LNCAP (cell line): ENCODE measurements at regions not wholly inside any gene's neighbourhood (a gene's known extent, or its start where the extent isn't known, plus 50 kb on each side); places are given as distances from the start of the nearest gene placed in this dataset.

ENCODE experiments used
- TF ChIP-seq, protein P1 (sequence below): fragments of 450-650 bp; IDR thresholded peaks from 2 replicates; pipeline ENCODE4 v1.5.1; 2017; ENCODE audit warnings: mild to moderate bottlenecking

DNA sequence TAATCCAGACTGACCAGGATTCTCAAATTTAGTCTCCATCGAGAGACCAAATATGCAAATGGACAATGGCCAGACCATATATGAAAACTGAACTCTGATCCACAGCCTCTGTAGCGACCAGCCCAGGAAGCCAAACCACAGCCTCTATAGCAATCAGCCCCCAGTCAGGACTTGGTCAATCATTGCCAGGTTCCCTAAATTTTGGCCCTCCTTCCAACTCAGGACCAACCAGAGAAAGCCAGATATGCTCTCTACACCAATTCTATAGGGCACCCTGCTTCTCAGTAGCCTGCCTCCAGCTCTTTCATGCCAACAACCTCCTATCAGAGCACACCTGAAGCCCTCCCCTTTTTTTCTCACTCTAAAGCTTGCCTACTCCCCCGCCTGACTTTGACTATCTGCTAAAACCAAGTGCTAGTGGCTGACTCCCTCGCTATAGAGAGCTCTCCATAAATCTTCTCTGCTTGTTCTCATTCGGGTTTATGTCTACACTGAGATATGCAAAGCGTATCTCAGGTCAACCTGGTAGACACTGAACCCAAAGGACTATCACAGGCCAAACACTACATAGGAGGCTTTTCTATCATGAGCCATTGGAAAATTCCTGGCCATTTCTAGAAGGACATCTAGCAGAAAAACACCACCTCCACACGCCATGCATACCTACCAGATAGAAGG, 110.5 kb upstream of the FUT8 start:
- TF ChIP-seq, protein P1, sequence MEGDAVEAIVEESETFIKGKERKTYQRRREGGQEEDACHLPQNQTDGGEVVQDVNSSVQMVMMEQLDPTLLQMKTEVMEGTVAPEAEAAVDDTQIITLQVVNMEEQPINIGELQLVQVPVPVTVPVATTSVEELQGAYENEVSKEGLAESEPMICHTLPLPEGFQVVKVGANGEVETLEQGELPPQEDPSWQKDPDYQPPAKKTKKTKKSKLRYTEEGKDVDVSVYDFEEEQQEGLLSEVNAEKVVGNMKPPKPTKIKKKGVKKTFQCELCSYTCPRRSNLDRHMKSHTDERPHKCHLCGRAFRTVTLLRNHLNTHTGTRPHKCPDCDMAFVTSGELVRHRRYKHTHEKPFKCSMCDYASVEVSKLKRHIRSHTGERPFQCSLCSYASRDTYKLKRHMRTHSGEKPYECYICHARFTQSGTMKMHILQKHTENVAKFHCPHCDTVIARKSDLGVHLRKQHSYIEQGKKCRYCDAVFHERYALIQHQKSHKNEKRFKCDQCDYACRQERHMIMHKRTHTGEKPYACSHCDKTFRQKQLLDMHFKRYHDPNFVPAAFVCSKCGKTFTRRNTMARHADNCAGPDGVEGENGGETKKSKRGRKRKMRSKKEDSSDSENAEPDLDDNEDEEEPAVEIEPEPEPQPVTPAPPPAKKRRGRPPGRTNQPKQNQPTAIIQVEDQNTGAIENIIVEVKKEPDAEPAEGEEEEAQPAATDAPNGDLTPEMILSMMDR, result no peak

DNA sequence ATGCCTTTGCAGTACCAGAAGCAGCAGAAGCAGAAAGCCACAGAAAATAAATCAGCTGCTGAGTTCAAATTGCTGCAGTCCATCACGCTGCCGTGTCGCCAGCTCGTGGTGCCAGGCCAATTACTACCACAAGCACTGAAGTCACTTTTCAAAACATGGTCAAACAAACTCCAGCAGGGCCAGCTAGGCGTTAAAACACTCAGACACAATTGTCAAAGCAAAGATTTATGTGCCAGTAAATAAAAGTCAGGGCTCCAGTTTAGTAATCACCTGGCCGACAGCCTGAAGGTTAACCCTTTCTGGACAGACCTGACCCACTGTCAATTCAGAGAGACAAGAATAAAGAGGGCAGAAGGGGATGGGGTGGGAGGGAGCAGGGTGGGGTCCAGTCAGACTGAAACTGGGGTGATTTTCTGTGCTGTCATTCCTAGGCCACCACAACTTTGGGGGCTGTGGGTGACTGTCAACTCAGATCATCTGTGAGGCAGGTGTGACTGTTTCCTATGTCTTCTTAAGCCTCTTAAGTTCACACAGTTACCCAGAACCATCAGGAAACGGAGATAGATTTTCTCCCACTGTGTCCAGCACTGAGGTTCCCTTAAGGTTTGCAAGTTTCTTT, 109.8 kb upstream of the FUT8 start:
- TF ChIP-seq, protein P1, result no peak

DNA sequence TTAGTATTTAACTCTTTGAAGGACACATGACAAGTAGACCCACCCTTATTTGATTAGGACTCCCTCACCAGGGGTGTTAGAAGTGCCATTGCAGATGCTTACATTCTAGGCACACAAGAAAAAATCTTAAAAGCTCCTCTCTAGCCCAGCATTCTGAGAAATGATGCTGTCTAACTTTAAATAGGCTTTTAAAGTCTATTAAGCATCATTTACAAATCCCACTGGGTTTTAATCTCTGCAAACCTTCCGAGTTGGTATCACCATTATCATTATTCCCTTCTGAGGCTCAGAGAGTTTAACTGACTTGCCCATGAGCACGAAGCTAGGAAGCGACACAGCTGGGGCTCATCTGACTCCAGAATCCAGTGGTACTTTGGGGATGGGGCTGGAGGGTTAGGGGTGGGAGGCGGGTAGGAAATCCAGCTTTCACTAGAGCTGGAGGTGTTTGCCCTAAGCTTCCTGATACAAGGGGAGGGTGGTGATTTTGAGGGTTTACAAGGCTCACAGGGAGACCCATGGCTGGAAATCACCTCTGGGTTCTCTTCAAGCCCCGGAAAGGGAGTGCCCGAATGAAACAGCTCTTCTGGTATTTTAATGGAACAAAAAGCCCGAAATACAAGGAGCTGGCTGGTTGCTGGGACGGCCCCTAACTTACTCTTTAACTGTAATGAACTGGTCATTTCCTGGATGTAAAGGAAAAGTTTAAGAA, 109.2 kb upstream of the FUT8 start:
- TF ChIP-seq, protein P1, result no peak

DNA sequence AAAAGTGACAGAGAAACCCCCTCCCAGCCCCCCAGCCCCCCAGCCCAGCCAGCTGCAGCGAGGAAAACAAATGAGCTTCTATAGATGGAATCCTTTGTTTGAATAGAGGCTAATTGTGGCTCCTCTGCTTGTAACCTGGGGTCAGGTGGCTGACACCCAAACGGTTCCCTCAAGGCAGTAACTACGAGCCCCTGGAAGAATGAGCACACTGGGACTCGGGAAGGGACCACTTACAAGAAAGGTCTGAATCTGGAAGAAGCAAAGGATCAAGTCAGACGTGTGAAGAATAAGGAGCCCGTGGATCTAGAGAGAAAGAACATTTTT, 108.7 kb upstream of the FUT8 start:
- TF ChIP-seq, protein P1, result no peak

DNA sequence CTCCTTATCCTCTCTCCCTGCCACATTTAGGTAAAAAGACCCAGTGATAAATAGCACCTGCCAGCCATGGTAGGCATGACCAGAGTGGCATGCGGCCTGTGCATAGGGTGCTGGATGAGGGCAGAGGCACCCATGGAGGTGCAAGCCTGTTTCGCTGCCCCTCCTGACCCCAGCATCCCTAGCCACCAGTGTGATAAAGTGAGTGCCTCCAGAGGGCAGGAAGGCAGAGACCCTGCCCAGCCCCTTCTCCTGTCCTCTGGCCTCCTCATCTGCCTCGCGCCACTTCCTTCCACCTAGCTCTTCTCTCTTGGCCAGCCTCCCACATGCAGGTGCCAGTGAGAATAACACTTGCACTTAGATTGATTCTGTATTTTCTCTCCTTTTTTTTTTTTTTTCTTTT, 108.3 kb upstream of the FUT8 start:
- TF ChIP-seq, protein P1, result no peak

DNA sequence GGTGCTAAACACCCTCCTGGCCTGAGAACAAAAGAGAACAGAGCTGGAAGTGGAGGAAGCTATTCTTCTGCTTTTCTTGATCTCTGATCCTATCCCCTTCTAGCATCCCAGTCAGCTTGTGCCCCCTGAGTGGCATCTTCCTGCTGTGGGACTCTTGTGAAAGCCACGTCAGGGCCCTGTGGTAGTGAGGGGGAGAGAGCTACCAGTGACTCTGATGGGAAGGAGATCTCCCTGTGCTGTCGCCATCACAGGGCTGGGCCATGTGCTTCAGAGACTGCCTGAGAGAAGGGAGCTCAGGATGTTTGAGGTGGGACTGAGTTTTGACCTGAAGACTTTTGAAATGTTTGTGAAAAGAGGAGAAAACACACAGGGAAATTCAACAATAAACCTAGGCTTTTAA, 107.6 kb upstream of the FUT8 start:
- TF ChIP-seq, protein P1, result no peak

DNA sequence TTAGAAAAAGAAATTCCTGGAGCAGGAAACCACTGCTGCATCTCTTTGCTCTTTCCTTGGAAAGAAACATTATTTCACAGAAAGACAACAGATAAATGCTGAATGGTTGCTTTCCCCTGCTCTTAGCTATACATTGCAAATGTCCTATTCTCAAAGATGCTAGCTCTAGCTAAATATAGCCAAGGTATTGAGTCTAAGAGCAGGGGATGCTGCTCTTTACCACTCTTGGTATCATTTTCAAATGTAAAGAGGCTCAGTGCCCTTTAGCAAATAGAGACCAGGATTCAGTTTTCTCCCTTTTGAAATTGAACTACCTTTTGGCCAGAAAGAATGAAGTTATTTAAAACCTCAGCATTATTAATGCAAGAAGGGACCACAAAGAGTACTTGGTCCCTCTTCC, 104.0 kb upstream of the FUT8 start:
- TF ChIP-seq, protein P1, result no peak
